Prostate gland (tissue), 2 donors: ENCODE measurements at regions not wholly inside any gene's neighbourhood (a gene's known extent, or its start where the extent isn't known, plus 50 kb on each side); places are given as distances from the start of the nearest gene placed in this dataset.

Experiments
- POLR2AphosphoS5 ChIP-seq: sonication (generic); formaldehyde crosslinking; IDR thresholded peaks from one replicate; pipeline ENCODE4 v1.6.1; 2017; ENCODE audit warnings: antibody characterized with exemption
- TF ChIP-seq, protein P1 (sequence below), 4 experiments: fragments of 200-600 bp in 2 of 4; fragments of 450-650 bp in 2 of 4; sonication (generic) in 2 of 4; IDR thresholded peaks; 1 replicate in 3 of 4; 2 replicates in 1 of 4; pipeline ENCODE4 v1.5.1; 2016 to 2019; ENCODE audit warnings: antibody characterized with exemption in 4 of 4, mild to moderate bottlenecking in 2 of 4, moderate library complexity in 2 of 4

- TF ChIP-seq, protein P1, sequence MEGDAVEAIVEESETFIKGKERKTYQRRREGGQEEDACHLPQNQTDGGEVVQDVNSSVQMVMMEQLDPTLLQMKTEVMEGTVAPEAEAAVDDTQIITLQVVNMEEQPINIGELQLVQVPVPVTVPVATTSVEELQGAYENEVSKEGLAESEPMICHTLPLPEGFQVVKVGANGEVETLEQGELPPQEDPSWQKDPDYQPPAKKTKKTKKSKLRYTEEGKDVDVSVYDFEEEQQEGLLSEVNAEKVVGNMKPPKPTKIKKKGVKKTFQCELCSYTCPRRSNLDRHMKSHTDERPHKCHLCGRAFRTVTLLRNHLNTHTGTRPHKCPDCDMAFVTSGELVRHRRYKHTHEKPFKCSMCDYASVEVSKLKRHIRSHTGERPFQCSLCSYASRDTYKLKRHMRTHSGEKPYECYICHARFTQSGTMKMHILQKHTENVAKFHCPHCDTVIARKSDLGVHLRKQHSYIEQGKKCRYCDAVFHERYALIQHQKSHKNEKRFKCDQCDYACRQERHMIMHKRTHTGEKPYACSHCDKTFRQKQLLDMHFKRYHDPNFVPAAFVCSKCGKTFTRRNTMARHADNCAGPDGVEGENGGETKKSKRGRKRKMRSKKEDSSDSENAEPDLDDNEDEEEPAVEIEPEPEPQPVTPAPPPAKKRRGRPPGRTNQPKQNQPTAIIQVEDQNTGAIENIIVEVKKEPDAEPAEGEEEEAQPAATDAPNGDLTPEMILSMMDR (IDR thresholded peaks at IDR 0.05), result no peak
- TF ChIP-seq POLR2AphosphoS5, result no peak
These were observed 433.4 kb downstream of the TAF11L14 start for GRCh38 chr5:18067615-18068014.
